DMS 273 (cell line): ENCODE measurements at regions not wholly inside any gene's neighbourhood (a gene's known extent, or its start where the extent isn't known, plus 50 kb on each side); places are given as distances from the start of the nearest gene placed in this dataset.
"Not testable (repeated sequence)": the region's sequence is repeated elsewhere in the genome, so short reads cannot be mapped to it uniquely, and the experiment has no call there.

Source experiments
- DNase-seq: peaks from one replicate; lab custom pipeline; 2025; ENCODE audit not compliant: unreplicated experiment; lab: John Stamatoyannopoulos, UW

DNA sequence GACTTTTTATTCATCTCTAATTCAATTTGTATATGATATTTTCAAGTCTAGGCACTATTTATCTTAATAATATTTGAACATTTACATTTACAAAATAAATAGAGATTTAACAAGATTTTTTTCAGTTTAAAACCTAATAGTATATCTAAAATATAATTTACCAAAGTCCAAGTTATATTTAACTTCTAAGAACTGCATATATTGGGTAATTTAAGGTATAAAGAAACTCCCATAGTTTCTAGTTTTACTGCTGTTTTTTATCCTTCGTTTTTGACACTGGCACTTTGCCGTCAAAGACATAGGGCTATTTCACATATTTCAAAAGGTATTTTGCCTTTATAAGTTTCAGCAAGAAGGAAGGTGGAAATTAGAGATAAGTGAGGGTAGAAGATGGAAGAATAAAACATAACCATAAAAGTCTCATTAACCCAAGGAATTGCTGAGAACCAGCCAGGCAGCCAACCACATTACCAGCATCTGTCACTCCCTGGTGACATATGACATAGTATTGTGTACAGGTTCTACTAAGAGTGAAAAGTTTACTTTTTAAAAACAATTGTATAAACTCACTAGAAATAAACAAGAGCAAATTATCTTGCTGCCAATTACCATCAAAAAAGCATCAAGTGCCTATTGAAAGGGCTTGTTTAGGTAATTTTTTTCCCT, 251.5 kb downstream of the NSUN3 start:
- DNase-seq: no peak

DNA sequence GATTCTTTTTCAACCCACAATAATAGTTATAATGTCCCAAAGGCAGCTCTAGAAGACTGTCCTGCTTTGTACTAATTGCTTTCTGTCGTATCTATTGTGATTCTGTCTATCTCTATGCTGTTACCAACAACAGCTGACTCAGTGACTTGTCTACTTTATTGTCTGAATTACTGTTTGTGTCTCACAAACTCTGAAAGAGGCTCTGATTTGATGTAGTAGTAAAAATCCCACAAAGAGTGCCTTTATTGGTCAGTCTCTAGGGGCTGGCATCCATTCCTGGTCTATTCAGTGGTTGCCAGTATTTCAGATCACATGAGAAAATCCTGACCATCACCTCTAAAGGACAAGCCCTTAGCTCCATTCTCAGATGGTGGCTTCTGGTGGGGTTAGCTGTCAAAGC, 254.2 kb downstream of the NSUN3 start:
- DNase-seq: no peak

DNA sequence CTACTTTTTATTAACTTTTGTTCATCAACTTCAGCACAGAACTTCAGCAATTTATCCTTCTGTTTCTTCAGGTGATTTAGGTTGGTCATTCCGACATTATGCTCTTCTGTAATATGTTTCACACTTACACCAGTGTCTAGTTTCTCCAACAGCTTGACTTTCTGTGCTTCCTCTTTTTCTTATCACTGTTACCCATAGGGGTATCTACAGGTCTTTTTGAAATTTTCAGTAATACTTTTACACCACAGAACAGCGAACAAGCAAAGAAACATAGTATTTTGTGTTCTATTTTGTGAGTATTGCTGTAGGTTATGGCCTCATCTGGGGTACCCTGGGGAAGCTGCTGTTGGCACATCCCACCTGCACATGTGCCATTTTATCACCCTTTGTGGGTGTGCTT, 260.7 kb downstream of the NSUN3 start:
- DNase-seq: no peak

DNA sequence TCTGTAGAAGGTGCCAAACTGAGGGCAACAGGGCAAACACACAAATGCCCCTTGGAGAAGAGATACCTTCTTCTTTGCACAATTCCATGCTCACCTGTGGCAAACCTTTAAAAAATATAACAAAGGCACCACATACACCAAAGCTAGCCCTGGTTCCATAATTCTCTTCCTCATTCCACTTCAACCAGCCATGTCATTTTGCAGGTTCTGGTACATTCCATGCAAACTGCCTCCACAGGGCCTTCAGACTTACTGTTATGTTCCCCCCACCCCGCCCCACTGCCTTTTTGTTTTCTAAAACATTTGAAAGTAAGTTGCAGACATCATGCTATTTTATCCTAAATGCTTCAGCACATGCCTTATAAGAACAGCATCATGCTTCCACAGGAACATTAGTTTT, 269.0 kb downstream of the NSUN3 start:
- DNase-seq: no peak

DNA sequence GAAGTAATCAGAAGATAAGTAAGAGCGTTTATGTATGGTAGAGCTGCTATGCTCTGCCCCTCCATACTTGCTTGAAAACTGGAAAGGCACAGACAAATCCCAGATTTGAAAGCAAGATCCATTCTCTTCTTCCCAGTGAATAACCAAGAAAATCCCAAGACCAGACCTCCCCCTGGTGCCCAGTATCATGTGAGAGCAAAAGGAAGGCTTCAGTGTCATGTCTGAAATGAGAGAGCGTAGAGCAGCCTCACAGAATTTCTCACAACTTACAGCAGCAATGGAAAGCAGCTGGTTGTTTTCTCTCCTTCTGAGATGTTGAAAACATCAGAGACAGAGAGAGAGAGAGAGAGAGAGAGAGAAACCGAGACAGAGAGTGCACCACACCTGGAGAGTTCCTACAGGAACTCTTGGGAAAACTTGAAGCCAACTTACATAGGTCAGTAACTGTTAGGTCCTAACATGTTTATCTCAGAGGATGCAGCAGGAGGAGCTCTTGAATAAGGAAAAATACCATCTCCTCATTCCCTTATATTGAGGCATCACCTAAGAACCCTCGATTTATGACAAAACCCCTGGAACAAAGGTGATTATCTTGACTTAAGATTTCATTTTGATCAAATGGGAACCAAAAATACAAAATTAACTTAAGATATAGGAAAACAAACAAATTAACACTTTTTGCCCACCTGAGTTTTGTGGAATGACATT, 273.3 kb downstream of the NSUN3 start:
- peak; percentile 55 for DNase-seq

DNA sequence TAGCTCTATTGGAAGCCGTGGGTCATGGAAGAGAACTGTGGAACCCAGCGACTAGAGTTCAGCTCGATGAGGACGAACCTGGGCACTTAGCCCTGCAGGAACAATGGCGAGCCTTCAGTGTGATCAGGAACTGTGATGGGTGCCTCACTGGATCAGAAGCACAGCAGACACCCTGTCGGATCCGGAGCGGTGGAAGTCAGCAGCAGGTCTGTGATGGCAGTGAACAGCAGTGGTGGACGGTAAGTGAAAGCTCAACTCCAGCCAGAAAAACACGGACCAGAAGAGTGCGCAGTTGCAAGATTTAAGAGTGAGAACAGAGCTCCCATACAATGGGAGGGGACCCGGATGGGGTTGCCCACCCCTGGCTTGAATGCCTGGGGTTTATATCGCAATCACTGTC, 282.2 kb downstream of the NSUN3 start:
- no peak for DNase-seq

DNA sequence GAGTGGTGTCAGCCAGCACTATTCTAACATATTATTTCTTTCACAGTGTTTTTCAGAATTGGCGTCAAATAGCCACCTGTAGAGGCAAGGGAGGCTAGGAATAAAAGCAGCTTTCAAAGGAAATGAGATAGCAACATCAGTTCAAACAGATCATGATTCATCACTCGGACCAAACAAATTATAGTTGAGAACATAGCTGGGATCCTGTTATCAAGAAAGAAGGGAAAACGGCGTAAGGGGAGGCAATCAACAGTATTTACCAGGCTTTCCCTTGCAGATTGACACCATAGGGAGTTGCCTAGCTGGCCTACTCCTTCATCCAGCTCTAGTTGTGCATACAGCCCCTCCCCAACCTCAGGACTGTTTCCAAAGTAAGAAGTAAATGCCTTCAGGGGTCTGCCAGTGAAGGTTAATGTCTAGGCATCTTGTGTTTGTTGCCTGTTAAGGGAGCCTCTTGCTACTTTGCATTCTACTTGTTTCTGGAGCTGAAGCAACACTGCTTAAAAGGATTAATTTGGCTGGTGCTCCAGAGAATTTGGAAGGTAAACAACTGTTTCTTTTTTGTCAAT, 286.5 kb downstream of the NSUN3 start:
- DNase-seq: no peak

DNA sequence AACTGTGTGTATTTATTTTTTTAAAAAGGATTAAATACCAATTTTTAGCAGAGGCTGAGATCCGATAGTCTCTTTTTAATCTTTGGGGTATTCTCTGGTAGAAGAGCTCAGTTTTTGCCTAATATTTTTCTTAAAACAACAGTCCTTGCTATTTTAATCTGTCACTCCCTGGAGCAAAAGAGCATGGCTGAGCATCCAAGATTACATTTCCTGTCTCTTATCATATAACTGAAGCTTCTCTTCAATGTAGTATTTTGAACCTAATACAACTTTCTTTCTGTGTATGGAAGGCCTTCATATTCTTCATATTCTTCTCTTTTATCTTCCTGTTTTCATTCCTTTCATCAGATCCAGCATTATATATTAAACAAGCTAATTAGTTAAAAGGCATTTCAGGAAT, 293.7 kb downstream of the NSUN3 start:
- DNase-seq: no peak

DNA sequence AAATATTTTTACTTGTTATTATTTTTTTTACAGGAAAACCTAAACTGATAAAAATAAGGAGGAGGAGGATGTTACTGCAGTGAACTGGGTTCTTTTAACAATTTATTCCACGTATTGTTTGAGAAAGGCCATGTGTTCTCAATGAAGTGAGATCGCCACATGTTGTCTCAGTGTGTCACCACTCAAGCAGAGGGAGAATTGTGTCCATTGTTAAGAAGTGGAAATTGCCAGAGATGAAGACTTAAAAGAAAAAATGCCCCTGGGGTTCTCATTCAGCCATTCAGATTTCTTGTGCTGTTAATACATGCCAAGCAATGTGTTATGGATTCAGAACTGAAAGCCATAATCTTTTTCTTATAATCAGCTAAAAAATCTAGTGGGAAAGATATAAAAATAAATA, 297.1 kb downstream of the NSUN3 start:
- no peak for DNase-seq

DNA sequence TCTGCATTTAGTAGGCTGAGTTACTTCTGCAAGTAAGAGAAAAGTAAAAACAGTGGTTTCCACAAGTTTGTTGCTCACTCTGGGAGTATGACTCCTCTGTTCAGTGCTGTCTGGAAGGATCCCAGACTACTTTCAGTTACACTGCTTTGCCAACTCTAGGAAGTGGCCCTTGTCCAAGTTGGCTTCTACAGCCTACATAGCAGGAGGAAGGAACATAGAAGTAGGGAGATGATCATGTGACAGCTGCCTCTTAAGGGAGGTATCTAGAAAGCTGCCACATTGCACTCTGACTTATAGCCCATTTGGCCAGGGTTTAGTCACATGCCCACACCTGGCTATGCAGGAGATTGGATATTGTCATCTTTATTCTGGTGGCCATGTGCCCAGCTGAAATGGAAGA, 298.1 kb downstream of the NSUN3 start:
- peak; percentile 6 for DNase-seq

DNA sequence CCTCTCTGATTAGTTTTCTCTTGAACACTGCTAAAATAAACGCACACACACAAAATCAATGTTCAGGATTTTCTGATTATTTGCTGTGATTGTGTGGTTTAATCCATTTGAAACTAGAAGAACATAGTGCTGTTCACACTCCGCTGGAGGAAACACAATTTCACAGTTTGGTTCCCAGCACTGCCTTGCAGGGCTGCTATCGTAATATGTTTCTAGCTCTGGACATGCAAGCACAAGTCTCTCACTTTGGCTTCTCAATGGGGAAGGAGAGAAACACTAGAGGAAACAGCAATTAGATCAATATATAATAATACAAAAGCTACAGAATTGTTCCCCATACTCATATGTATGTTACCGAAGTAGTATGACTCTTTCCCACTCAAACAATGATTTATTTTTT, 299.5 kb downstream of the NSUN3 start:
- no peak for DNase-seq

DNA sequence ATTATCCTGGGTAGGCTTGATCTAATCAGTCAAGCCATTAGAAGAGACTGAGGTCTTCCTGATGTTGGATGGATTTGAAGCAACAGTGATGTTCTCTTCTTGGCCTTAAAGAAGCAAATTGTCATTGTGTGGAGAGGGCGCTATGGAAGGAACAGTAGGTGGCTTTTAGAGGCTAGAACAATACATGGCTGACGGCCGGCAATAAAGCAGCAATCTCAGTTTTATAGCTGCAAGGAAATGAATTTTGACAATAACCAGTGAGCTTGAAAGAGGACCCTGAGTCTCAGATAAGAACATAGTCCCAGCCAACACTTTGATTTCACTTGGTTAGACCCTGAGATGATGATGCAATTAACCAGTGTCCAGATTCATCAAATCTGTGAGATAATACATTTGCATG, 302.1 kb downstream of the NSUN3 start:
- DNase-seq: no peak

DNA sequence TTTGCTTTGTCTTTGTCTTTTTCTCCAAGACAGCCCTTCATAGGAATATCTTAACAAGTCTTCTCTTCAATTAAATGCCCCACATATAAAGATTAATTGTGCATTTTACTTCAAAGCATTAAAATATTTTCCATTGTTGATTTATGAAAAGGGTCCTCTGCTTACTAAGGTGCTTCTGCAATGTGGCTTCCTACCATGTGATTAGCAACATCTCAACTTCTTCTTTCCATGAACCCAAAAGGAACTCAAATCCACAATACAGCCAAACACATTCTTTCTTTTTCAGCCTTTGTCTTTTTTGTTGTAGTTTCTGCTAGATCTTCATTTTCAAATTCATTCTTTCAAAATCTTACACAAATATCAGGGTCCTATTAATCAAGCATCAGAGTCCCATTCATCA, 309.2 kb downstream of the NSUN3 start:
- DNase-seq: no peak

DNA sequence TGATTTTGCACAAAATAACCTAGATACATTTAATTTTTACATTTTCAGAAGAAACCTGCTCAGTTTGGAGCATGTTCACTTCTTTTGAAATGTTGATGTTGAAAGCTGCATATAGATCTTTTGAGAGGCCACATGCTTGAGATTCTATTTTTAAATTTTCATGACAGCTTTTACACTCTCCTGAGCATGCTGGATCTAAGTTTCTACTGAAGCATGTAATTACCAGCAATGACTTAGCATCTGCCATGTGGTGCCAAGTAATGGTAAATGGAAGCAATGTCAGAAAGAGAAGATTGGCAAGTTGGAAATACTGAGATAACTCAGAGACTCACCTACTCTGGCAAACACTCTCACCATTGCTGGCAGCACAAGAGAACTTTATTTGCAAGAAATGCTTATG, 310.6 kb downstream of the NSUN3 start:
- peak; percentile 3 for DNase-seq

DNA sequence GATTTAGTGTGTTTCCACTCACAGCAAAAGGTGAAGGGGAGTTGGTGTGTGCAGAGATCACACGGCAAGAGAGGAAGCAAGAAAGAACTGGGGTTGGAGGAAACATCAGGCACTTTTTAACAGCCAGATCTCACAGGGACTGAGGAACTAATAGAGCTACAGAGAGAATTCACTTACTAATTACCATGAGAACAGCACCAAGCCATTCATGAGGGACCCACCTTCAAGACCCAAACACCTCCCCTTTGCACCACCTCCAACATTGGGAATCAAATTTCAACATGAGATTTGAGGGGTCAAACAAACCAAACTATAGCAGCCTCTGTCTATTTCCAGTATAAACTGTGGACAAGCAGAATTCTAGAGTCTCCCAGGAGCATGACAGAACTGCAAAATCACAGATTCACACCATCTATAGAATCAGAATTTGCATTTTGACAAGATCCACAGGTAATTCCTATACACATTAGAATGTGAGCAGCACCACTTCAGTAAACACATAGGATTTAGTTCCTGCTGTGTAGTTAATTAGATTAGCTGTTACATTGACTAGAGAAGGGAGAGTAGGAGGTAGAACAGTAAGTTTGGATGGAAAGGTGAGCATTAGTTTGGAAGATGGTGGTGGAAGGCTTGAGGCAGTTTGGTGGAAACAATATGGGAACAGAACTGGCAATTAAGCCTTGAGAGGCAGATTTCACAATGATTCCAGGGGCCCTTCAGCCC, 311.7 kb downstream of the NSUN3 start:
- no peak for DNase-seq

DNA sequence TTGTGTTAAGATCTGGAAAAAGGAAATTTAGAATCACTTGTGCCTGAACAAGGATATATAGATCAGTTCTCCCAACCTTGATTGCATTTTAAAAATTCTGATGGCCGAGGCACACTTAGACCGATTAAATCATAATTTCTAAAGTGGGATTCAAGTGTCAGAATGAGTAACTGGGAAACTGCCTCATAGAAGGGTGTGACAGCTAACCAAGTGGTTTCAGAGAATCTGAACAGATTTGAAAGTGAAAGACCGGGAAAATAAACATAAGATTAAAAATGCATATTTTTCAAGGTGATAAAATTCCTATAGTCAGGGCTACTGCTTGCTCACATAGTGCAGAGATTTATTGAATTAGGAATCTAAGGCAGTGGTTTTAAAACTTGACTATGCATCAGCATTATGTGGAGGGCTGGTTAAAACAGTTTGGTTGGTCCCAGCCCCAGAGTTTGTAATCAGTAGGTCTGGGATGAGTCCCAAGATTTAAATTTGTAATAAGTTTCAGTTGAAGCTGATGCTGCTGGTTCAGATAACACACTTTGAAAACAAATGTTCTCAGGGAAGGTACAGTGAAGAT, 314.3 kb downstream of the NSUN3 start:
- not testable (repeated sequence) for DNase-seq

DNA sequence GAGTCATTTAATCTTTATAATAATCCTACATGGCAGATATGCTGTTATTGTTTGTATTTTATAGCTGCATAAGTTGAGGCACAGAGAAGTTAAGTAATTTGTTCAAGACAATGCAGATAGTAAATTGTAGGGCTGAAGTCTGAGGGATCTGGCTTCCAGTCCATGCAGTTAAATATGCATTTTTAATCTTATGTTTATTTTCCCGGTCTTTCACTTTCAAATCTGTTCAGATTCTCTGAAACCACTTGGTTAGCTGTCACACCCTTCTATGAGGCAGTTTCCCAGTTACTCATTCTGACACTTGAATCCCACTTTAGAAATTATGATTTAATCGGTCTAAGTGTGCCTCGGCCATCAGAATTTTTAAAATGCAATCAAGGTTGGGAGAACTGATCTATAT, 315.0 kb downstream of the NSUN3 start:
- DNase-seq: not testable (repeated sequence)

DNA sequence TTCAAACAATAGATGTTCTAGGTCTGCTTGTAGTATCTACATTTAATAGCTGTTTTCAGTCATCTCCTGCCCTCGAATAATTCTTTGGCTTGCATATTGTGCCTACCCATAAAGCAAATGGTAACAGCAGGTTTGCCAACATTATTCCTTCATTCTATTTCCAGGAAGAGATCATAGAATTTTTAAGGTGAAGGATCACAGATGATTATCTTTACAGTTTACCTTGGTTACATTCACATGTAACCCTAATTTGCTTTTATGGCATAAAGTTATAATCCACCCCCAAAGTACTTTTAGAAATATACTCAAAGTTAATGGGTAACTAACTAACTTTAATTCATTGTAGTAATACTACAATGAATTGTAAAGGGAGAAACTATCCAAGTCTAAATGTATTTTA, 315.5 kb downstream of the NSUN3 start:
- no peak for DNase-seq

DNA sequence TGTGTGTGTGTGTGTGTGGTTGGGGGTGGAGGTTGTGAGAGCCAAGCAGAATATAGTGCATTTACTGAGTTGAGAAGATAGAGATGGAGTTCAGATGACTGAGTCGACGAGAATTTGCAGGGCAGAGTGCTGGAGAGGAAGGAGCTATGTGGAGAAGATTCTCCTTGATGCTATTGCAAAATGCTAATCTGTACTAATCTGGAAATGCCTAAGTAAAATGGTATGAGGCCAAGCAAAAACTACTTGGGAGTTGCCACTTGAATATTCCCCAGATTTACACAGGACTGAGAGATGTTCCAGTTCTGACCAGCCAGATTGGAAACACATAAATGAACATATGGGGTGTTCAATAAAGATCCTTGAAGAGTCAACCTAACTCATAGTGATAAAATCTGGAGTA, 316.4 kb downstream of the NSUN3 start:
- DNase-seq: no peak

DNA sequence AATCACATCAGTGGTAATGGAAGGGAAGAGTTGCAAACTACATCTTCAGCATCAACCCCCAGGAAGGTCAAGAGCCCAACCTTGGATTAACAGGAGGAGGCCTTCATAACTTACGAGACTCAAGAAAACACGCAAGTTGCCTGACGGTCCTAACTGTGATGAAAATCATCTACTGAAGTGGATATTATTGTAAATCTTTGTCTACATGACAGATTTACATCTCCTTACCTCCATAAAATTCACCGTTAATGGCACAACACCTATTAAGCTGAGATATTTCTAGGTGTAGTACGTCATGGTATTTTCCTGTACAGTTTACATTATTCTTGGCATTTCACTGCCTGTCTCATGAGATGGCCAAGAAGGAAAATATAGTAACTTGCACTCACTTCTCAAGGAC, 332.0 kb downstream of the NSUN3 start:
- no peak for DNase-seq

DNA sequence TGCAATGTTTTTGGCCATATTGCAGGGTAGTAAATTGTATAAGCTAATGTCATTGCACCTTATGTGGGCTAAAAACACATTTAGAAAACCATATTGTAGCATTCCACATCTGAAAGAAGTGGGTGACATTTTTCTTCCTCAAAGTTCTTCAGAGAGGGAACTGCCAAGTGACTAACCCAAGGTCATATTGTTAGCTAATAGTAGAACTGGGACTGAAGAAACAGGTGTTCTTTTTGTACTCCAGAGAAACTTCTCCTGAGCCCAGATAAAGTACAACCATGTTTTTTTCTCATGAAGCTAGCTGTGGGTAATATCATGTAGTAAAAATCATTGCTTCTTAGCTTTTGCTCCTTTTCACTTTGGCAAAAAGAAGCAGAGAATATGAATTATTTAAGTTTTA, 333.0 kb downstream of the NSUN3 start:
- DNase-seq: no peak

DNA sequence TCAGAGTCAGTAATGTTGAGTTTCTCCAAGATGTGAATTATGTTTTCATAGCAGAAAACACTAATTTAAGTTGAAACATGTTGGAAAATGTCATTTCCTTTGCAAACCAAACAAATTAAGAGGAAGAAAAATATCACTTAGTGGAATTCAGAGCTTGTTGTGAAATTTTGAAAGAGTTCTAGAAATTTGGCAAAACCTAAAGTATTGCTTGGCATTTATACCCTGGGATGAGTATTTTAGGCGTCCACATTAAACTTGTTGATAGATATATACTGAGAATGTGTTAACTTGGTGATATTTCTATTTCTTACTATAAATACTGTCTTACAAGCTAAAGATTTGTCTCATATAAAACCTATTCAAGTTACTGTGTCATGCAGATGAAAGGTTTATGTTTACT, 335.2 kb downstream of the NSUN3 start:
- DNase-seq: no peak
